ENCODE measurements at regions not wholly inside any gene's neighbourhood (a gene's known extent, or its start where the extent isn't known, plus 50 kb on each side); places are given as distances from the start of the nearest gene placed in this dataset.
A peak's percentile ranks its signal among the peaks of the same experiment; 100 is the strongest.

DNA sequence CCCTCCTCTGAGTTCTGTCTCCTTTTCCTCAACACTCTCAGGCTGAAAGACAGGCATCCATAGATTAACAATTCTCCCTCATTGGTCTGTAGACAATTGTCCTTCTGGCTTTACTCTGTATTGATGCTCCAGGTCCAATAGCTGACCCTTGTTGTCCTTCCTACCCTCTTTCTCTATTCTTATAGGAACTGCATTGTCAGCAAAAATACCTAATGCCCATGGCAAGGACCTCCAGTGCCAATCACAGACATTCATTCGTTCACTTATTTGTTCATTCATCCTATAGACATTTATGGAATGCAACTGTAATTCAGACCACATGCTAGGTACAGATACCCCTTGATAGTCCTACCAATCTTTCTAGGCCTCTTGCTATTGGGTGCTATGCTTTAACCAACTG lies 69.8 kb upstream of the DTNA start:
- DNase-seq (ENCODE audit: low read depth) = no peak

DNA sequence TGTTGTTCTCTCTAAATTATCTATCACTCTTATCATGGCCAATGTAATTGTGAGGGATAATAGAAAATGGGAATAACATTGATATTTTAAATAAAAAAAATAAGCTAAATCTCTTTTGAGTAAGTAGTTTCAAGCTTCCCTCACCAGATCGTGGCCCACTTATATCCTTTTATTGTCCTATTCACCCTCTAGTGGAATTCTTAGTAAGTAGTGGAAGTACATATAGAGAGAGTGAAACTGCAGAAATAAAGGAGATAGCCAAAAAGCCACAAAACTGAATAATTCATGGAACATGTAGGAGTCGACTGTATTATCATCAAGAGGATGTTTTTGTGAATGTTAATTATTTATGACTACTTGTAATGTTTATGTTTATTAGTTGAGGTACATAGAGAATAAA lies 66.1 kb upstream of the DTNA start:
- DNase-seq (ENCODE audit: low read depth) = no peak

DNA sequence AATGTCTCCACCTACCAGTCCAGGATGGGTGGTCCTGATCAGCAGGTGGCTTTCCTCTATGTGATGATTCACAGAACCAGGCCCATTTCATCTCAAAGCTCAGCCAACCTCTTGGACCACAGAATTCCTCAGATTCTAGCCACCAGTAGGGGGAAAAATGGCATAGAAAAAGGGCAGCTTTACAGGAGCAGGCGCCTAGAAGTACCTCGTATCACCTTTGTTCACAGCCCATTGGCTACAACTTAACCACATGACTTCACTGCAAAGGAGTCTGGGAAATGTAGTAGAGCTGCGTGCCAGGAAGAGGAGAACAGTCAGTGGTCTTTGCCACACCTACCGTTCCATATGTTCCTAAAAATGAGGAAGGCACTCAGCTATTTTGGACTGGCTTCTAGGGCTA lies 62.8 kb upstream of the DTNA start:
- peak; percentile 10 for DNase-seq (ENCODE audit: low read depth)

DNA sequence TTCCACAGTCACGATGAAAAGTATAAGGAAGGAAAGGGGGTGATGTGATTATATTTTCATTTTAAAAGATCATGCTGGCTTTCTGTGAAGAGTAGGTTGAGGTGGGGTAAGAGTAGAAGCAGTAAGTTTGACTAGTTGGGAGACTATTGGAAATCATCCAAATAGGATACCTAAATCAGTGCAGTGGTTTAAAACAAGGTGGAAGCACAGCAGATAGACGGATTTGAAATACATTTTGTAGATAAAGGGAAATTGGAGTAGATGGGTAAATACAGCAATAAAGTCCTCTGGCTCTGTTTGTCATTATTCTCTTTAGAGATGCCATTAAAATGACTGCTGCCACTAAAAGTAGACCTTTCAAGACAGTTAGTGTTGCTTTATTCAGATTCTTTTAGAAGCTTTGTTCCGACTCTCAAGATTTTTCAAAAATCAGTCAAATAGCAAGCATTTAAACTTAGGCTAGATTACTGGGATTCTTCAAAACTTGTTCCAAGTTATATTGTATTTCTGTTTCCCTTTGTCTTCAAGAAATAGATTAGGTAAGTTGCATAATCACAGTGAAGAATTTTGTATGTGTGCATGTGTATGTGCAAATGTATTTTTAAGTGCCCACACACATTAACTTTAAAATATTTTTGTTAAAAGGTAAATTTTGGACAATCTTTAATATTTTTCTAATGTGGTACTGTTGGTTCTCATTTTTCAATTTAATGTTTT lies 61.7 kb upstream of the DTNA start:
- no peak for DNase-seq (ENCODE audit: low read depth)

DNA sequence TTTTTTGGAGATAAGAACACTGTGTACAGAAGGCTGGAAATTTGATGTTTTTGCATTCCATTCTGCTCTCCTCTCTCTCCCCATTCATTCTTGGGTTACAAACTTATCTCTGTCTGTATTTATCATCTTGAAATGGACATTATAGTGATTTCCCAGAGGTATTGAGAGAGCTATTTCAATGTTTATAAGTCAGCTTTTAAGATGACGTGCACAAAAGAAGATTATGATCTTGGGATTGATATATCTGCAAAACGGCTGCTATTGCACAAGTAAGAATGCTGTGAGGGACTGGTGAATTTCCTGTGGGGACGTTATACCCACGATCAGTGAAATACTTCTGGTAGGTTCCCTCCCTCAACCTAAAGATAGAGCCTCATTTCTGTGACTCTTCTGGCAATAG lies 61.0 kb upstream of the DTNA start:
- DNase-seq (ENCODE audit: low read depth) = no peak

DNA sequence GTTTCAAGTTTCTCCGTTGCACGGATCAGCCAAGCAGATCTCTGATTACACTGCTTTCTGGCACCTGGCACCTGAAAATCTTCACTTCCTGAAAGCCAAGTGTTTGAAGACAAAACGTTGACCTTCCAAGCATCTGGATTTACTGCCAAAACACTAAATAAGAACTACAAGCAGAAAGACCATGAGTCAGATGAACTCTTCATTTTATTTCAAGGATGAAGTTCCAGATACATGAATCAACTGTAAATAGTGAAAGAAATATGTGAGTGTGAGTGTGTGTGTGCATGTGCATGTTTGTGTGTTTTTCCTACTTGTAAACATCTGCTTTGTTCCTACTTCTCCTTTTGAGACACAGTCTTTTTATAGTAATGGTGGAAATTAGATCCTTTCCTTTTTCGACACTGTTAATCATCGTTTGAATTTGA lies 60.0 kb upstream of the DTNA start:
- DNase-seq (ENCODE audit: low read depth) = no peak

DNA sequence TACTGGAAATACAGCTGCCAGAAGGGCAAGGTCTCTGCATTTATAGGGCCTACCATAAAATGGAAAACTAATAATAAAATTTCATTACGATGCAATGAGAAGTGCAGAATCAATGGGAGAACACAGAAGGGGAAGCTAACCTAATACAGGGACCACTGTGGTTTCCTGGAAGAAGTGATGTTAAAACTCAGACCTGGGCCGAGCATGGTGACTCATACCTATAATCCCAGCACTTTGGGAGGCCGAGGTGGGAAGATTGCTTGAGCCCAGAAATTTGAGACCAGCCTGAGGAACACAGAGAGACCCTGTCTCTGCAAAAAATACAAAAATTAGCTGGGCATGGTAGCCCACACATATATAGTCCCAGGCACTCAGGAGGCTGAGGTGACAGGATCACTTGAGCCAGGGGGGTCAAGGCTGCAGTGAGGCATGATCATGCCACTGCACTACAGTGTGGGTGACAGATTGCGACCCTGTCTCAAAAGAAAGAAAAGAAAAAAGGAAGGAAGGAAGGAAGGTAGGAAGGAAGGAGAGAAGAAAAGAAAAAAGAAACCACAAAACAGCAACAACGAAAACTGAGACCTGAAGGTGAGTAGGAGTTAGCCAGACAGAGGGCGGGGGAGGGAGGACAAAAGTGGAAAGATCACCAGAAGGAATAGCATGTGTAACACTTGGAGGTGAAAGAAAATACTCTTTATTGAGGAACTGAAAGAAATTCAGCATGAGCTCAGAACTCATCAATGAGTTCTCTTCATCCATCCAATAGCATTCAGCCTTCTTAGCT lies 58.3 kb upstream of the DTNA start:
- no peak for DNase-seq (ENCODE audit: low read depth)

DNA sequence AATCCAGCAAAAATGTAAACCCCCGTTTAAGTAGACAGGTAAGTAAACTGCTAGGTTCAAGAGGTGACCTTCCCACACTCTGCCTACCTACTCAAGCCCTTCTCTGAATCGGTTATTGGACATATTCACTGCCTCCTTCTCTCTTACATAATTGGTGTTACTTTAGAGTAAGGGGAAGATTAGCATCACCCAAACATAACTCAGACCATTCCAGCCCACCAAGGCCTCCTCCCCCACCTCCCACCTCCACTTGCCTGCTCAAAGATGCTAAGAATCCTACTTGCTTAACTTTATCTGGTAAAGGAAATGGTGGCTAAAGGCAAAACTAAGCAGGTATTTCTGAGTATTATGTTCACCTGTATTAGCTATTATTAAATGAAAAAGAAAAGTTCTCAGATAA lies 55.0 kb upstream of the DTNA start:
- no peak for DNase-seq (ENCODE audit: low read depth)

DNA sequence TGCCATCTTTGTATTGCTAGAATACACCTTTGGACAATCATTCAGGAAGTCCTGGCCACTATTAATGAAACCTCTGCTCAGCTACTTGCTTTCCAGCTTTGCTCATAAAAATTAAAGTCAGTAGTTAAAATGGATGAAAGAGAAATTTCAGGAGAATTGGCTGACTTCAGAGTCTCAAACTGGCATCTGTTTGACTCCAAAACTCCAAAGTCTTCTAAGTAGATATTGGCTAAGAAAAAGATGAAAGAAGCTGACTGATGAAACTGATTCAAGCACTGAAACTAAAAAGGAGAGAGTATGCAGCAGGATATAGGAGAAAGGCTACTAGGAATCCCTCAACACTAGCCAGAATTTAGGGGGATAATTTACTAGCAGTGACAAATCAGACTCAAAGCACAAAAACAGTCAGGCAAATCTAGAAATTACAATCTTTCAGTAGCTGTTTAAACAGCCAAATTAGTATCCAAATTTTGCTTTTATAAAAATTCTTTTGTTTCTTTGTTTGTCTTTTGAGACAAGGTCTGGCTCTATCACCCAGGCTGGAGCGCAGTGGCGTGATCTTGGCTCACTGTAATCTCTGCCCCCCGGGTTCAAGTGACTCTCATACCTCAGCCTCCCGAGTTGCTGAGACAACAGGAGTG lies 52.1 kb upstream of the DTNA start:
- no peak for DNase-seq (ENCODE audit: low read depth)

DNA sequence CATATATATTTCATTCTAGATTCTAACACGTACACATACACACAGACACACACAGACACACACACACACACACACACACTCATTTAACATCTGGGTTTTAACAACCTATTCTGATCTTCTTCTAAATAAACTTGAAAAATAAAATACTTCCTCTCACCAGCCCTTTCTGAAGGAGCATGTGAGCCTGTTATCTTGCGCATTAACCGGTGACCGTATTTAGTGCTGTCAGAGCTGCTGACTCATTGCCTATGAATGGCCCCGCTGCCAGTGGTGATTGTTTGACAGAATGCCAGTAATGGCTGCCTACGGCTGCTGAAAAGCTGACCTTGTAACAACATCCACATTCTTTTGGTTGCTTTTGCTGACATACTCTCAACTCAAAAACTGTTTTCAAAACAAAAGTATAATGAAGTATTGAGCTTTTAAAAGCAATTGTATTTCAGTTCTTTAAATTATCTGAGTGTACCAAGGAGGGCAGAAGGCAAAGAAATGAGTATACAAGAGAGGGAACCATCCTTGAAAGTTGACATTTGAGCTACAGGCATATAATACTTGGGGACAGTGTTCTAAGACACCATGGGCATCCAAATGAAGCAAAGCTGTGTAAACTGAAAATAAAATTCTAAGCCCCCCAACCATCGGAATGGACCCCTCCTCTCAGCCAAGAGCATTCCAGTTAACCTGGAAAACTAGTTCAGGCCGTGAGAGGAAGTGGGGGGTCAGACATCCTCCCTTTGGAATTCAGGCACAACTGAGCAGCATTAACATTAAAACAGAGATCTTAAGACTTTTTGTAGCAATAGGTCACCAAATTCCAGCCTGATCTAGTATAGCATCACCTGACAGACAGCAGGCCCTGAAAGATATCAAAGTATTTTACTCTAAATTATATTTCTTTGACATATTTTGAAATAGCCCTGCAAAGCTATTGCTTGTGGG lies 50.2 kb upstream of the DTNA start:
- peak; percentile 95 for DNase-seq (ENCODE audit: low read depth)

Measured in ELR (cell line).